ENCODE measurements at regions not wholly inside any gene's neighbourhood (a gene's known extent, or its start where the extent isn't known, plus 50 kb on each side); places are given as distances from the start of the nearest gene placed in this dataset.

GRCh38 chr12:88758176-88758575 lies 177.9 kb upstream of the KITLG start:
- Histone ChIP-seq H3K9ac (ENCODE audit: control insufficient read depth, extremely low read depth, insufficient read depth, low read length) (no peak overlapping the region), H3K9me3 (ENCODE audit: control insufficient read depth, low read depth, low read length) (peaks cover 2% of the 10 kb centered on the region), H2AFZ (ENCODE audit: control insufficient read depth, low read length) (no peak overlapping the region), H3K9me1 (ENCODE audit: control insufficient read depth, extremely low read depth, insufficient read depth, low read length) (no peaks in the 10 kb centered on the region), H3K36me3 (ENCODE audit: control insufficient read depth in 2 of 2, extremely low read depth in 1 of 2, insufficient read depth in 2 of 2, low read length in 2 of 2) (no peaks in the 10 kb centered on the region), H3K4me1 (ENCODE audit: control insufficient read depth, extremely low read depth, insufficient read depth, low read length) (no peaks in the 10 kb centered on the region), H3K27me3 (ENCODE audit: control insufficient read depth, extremely low read depth, insufficient read depth, low read length) (no peaks in the 10 kb centered on the region), H3K4me3 (ENCODE audit: control insufficient read depth in 2 of 3, extremely low read depth in 1 of 3, insufficient read depth in 2 of 3, low read depth in 1 of 3, low read length in 3 of 3) (no peak overlapping the region), H3K79me2 (ENCODE audit: control insufficient read depth, insufficient read depth, low read length) (no peaks in the 10 kb centered on the region), H3K4me2 (ENCODE audit: control insufficient read depth, extremely low read depth, insufficient read depth, low read depth, low read length) (no peak overlapping the region), H4K20me1 (ENCODE audit: control insufficient read depth, extremely low read depth, insufficient read depth, low read length) (no peaks in the 10 kb centered on the region), H3K27ac (ENCODE audit: control insufficient read depth, insufficient read depth, low read length) (no peak overlapping the region)
- DNase-seq (ENCODE audit: low read depth, low spot score) (no peak), FAIRE-seq (no peak)
- no peak for TF ChIP-seq CTCF (optimal IDR thresholded peaks at IDR 0.05 in 1 of 3, IDR thresholded peaks at IDR 0.05 in 1 of 3, conservative IDR thresholded peaks at IDR 0.05 in 1 of 3; ENCODE audit: extremely low read depth in 1 of 3, insufficient read depth in 2 of 3, low read length in 3 of 3)
- no peak for TF ChIP-seq EZH2 (IDR thresholded peaks at IDR 0.05; ENCODE audit: low read length)
- dilution Hi-C loops (cut with MboI; ENCODE audit: extremely low pct_ligation_motif_present, low sequenced_read_pairs): no loop called here

GRCh38 chr12:88756917-88757316 lies 176.6 kb upstream of the KITLG start:
- FAIRE-seq: no peak
- TF ChIP-seq CTCF (optimal IDR thresholded peaks at IDR 0.05 in 1 of 3, IDR thresholded peaks at IDR 0.05 in 1 of 3, conservative IDR thresholded peaks at IDR 0.05 in 1 of 3; ENCODE audit: extremely low read depth in 1 of 3, insufficient read depth in 2 of 3, low read length in 3 of 3): no peak
- H3K4me1 ChIP-seq (ENCODE audit: control insufficient read depth, extremely low read depth, insufficient read depth, low read length): no peaks in the 10 kb centered on the region
- no peak overlapping the region for H3K4me2 ChIP-seq (ENCODE audit: control insufficient read depth, extremely low read depth, insufficient read depth, low read depth, low read length)
- peaks cover 2% of the 10 kb centered on the region for H3K9me3 ChIP-seq (ENCODE audit: control insufficient read depth, low read depth, low read length)
- DNase-seq (ENCODE audit: low read depth, low spot score): no peak
- no peaks in the 10 kb centered on the region for H3K36me3 ChIP-seq (ENCODE audit: control insufficient read depth in 2 of 2, extremely low read depth in 1 of 2, insufficient read depth in 2 of 2, low read length in 2 of 2)
- H3K4me3 ChIP-seq (ENCODE audit: control insufficient read depth in 2 of 3, extremely low read depth in 1 of 3, insufficient read depth in 2 of 3, low read depth in 1 of 3, low read length in 3 of 3): no peak overlapping the region
- H2AFZ ChIP-seq (ENCODE audit: control insufficient read depth, low read length): no peak overlapping the region
- H3K9me1 ChIP-seq (ENCODE audit: control insufficient read depth, extremely low read depth, insufficient read depth, low read length): no peaks in the 10 kb centered on the region
- no peaks in the 10 kb centered on the region for H3K27me3 ChIP-seq (ENCODE audit: control insufficient read depth, extremely low read depth, insufficient read depth, low read length)
- H4K20me1 ChIP-seq (ENCODE audit: control insufficient read depth, extremely low read depth, insufficient read depth, low read length): no peaks in the 10 kb centered on the region
- no peaks in the 10 kb centered on the region for H3K79me2 ChIP-seq (ENCODE audit: control insufficient read depth, insufficient read depth, low read length)
- H3K9ac ChIP-seq (ENCODE audit: control insufficient read depth, extremely low read depth, insufficient read depth, low read length): no peak overlapping the region
- H3K27ac ChIP-seq (ENCODE audit: control insufficient read depth, insufficient read depth, low read length): no peak overlapping the region
- dilution Hi-C loops (cut with MboI; ENCODE audit: extremely low pct_ligation_motif_present, low sequenced_read_pairs): no loop called here
